NCI-H1436 (cell line): ENCODE measurements at regions not wholly inside any gene's neighbourhood (a gene's known extent, or its start where the extent isn't known, plus 50 kb on each side); places are given as distances from the start of the nearest gene placed in this dataset.

Experiments
- DNase-seq: peaks from one replicate; lab custom pipeline; 2025; lab: John Stamatoyannopoulos, UW

GRCh38 chr6:85193339-85193738, 256.5 kb upstream of the NT5E start:
- no peak for DNase-seq

- no peak for DNase-seq
Observed at GRCh38 chr6:85192596-85192995, 257.3 kb upstream of the NT5E start.

- DNase-seq = no peak
Observed at GRCh38 chr6:85192186-85192585, 257.7 kb upstream of the NT5E start.

GRCh38 chr6:85191656-85192055, 258.2 kb upstream of the NT5E start:
- no peak for DNase-seq

- DNase-seq = no peak
Observed at GRCh38 chr6:85186546-85187175, 263.2 kb upstream of the NT5E start.

- DNase-seq = no peak
Observed at GRCh38 chr6:85185977-85186376, 263.9 kb upstream of the NT5E start.

GRCh38 chr6:85183841-85184240, 266.0 kb upstream of the NT5E start:
- DNase-seq = no peak

- no peak for DNase-seq
Observed at GRCh38 chr6:85172705-85173104, 277.2 kb upstream of the NT5E start.

- DNase-seq = no peak
Observed at GRCh38 chr6:85172161-85172560, 277.7 kb upstream of the NT5E start.

GRCh38 chr6:85169189-85169588, 280.7 kb upstream of the NT5E start:
- no peak for DNase-seq

- DNase-seq = no peak
Observed at GRCh38 chr6:85168146-85168545, 281.7 kb upstream of the NT5E start.

GRCh38 chr6:85166114-85166741, 283.7 kb upstream of the NT5E start:
- no peak for DNase-seq

- no peak for DNase-seq
Observed at GRCh38 chr6:85163156-85164080, 286.5 kb upstream of the NT5E start.

GRCh38 chr6:85157311-85157710, 292.6 kb upstream of the NT5E start:
- no peak for DNase-seq

- DNase-seq = no peak
Observed at GRCh38 chr6:85143676-85144075, 306.2 kb upstream of the NT5E start.

- DNase-seq = no peak
Observed at GRCh38 chr6:85137865-85138264, 312.0 kb upstream of the NT5E start.

GRCh38 chr6:85136310-85136709, 313.6 kb upstream of the NT5E start:
- DNase-seq = no peak

- no peak for DNase-seq
Observed at GRCh38 chr6:85135376-85136094, 314.3 kb upstream of the NT5E start.

GRCh38 chr6:85134172-85134571, 315.7 kb upstream of the NT5E start:
- no peak for DNase-seq

- DNase-seq = no peak
Observed at GRCh38 chr6:85132091-85132490, 317.8 kb upstream of the NT5E start.

- DNase-seq = no peak
Observed at GRCh38 chr6:85130743-85131142, 319.1 kb upstream of the NT5E start.

GRCh38 chr6:85129881-85130280, 320.0 kb upstream of the NT5E start:
- DNase-seq = no peak
